Prostate gland (tissue), 2 donors: ENCODE measurements at regions not wholly inside any gene's neighbourhood (a gene's known extent, or its start where the extent isn't known, plus 50 kb on each side); places are given as distances from the start of the nearest gene placed in this dataset.

ENCODE experiments used
- POLR2A ChIP-seq: fragments of 450-650 bp; IDR thresholded peaks from one replicate; pipeline ENCODE4 v1.6.1; 2016; ENCODE audit warnings: antibody characterized with exemption, mild to moderate bottlenecking
- POLR2AphosphoS5 ChIP-seq: sonication (generic); formaldehyde crosslinking; IDR thresholded peaks from one replicate; pipeline ENCODE4 v1.6.1; 2017; ENCODE audit warnings: antibody characterized with exemption
- TF ChIP-seq, protein P1 (sequence below), 4 experiments: fragments of 200-600 bp in 2 of 4; fragments of 450-650 bp in 2 of 4; sonication (generic) in 2 of 4; IDR thresholded peaks; 1 replicate in 3 of 4; 2 replicates in 1 of 4; pipeline ENCODE4 v1.5.1; 2016 to 2019; ENCODE audit warnings: antibody characterized with exemption in 4 of 4, mild to moderate bottlenecking in 2 of 4, moderate library complexity in 2 of 4

DNA sequence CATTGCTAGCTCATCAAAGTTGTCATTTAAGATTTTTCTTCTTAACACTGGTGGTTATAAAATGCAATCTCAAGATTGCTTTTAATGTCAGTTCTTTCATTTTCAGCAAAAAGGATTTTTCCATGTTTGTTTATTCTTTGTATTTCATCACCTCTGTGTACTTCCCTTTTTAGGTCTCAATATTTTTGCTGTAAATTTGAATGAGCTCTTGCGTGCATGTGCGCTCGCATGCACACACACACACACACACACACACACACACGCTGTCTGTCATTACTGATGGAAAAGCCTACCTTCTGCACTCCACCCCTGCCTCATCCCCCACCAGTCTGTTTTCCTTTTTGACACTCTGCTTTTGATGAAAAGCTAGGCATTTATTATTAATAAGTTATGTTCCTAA is 85.3 kb upstream of the FYN start:
- TF ChIP-seq, protein P1, sequence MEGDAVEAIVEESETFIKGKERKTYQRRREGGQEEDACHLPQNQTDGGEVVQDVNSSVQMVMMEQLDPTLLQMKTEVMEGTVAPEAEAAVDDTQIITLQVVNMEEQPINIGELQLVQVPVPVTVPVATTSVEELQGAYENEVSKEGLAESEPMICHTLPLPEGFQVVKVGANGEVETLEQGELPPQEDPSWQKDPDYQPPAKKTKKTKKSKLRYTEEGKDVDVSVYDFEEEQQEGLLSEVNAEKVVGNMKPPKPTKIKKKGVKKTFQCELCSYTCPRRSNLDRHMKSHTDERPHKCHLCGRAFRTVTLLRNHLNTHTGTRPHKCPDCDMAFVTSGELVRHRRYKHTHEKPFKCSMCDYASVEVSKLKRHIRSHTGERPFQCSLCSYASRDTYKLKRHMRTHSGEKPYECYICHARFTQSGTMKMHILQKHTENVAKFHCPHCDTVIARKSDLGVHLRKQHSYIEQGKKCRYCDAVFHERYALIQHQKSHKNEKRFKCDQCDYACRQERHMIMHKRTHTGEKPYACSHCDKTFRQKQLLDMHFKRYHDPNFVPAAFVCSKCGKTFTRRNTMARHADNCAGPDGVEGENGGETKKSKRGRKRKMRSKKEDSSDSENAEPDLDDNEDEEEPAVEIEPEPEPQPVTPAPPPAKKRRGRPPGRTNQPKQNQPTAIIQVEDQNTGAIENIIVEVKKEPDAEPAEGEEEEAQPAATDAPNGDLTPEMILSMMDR (IDR thresholded peaks at IDR 0.05): no peak
- TF ChIP-seq POLR2A (no peak), POLR2AphosphoS5 (no peak)
